ENCODE measurements at regions not wholly inside any gene's neighbourhood (a gene's known extent, or its start where the extent isn't known, plus 50 kb on each side); places are given as distances from the start of the nearest gene placed in this dataset.

DNA sequence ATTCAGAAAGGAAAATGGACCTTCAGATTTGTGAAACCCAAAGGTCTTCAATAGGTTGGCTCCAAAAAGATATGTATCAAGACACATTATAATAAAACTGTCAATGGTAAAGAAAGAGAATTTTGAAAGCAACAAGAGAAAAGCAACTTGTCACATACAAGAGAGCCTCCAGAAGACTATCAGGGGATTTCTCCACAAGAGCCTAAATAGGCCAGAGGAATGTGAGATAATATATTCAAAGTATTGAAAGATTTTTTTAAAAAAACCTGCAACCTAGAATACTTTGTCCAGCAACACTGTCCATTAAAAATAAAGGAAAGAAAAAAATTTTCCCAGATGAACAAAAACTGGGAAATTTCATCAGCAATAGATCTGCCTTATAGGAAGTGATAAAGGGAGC is 869.6 kb upstream of the ADGRL2 start:
- no peak for DNase-seq

DNA sequence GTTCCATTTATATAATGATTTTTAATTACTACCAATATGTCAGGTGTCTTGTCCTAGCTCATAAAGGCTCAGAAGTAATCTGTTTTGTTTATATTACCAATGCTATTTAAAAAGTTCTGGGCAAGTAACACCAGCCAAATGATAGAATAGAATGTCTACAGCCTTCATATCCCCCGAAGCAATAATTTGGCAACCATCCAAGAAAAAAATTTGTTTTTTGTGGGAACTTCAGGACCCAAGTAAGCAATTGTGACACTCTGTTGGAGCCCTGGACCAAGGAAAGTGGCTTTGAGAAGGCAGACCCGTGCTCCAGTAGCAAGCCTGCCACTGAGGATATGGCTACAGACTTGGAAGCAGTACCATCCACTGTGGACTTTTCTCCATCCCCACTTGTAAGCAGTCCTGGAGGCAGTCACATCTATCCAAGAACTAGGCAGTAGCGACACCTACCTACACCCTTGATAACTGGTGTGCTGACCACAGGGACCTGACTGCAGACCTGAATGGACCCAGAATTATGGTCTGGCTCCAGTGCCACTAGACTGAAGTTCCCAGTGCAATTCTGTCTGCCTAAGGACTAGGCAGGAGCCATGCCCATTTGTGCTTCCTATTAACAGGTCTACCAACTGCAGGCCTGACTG is 870.7 kb upstream of the ADGRL2 start:
- DNase-seq, result no peak

DNA sequence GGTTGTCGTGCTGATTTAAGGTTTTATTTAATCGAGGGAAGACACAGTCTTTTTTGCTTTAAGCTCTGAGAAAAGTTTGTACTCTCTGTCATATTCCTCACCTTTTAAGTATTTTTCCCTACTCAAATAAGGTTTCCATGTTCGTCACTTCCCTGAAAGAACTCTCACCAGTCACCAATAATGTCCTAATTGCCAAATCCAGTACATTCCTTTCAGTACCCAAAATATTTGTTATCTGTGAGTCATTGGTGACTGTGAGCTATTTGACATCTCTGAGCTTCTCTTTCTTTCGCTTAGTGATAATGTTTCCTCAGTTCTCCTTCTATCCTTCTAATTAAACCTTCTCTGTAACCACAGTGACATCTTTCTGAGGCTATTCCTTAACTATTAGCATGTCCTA is 874.2 kb upstream of the ADGRL2 start:
- no peak for DNase-seq

DNA sequence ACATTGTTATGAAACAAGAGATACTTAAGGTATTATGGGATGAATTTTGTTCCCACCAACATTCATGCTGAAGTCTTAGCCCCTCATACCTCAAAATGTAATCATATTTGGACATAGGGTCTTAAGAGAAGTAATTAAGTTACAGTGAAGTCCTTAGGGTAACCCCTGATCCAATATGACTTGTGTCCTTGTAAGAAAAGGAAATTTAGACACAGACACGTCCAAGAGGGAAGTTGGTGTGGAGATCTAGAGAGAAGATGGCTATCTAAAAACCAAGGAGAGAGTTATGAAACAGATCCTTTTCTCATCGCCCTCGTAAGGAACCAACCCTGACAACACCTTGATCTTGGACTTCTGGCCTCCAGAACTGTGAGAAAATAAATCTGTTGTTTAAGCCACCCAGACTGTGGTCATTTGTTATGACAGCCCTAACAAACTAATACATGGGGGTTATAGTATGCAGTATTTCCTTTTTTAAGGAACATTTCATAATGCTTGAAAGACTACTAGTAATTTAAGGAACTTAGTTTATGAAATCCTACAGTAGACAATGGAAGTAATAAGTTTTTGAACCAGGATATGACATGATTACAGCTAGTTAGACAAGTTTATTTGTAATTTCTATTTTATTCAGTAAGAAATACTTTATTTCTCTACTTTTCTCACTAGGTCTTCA is 875.5 kb upstream of the ADGRL2 start:
- DNase-seq, result no peak

DNA sequence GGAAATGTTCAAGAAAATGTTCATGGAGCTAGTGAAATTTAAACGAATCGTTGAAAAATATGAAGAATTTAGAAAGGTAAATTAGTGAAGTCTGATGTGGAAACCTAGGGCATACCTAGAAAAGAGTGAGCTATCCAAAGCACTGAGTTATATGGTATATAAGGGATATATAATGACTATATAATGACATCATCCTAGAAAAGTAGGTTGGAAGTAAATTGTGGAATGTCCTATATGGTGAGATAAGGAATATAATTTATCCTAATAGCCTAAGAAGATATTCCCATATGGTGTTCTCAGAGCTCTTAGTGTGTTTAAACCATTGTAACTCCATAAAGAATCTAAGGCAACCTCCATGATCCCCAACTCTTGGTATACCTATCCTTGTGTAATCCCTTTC is 876.4 kb upstream of the ADGRL2 start:
- DNase-seq, result no peak

DNA sequence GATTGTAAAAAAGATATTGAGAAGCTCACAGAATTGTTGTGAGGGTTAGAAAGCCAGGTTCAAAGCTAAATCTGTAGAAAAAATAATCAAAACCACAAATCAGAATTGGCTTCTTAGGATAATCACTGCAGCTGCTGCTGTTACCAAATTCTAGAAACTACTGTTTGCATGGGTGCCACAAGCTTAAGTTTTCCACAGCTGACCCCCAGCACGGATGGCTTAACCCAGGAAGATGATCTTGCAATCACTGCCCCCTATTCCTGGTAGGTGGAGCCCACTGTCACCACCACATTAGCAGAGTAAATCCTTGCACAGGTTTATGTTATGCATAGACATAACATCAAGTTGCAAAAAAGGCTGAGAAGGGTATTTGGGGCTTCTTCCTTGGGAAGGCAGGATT is 877.8 kb upstream of the ADGRL2 start:
- DNase-seq, result no peak

DNA sequence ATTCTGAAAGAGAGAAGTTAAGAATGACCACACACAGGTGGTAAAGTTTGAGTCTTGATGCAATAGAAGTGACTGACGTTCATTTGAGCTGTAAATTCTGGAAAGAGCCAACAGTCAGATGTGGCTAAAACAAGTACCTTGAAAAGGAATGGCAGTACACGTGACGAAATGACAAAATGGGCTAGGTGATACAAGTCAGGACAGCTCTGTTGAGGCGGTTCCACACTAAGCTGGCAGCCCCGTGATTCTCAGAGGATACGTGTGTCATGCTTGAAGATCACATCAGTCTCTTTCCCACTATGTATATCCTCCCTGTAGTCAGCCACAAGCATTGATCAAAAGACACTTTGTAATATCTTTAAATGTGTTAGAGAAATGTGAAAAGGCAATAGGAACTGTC is 881.3 kb upstream of the ADGRL2 start:
- DNase-seq, result no peak

DNA sequence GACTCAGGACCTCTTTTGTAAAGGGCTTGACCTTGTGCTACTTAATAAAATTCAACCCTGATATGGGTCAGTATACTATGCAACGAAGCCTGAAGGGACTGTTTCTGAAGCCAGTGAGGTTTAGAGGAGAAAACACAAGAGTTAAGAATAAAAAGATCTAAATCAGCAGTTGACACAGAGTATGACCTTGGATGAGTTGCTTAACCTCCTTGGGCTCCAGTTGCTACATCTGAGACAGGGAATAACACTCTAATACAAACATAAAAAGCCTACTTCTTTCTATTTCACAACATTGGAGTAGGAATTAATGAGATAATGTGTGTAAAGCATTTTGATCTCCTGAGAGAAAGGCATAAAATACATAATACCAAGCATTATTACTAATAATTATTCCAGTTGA is 882.4 kb upstream of the ADGRL2 start:
- DNase-seq, result no peak

DNA sequence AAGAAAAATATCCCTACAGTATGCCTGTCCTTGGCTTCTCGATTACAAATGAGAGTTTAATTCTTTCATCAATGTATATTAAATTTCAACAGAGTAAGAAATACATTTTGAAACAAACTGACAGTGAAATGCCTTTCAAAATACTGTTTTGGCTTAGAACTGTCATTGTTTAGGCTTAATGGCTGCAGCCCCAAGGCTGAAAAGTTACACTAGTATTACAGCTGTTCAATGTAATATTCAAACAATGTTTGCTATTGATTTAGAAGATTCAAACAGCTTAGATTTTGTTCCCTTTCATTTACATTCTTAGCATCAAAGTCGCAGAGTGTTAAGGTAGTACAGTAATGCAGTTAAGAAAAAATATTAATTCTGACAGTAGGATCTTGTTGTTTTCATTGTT is 882.9 kb upstream of the ADGRL2 start:
- no peak for DNase-seq

DNA sequence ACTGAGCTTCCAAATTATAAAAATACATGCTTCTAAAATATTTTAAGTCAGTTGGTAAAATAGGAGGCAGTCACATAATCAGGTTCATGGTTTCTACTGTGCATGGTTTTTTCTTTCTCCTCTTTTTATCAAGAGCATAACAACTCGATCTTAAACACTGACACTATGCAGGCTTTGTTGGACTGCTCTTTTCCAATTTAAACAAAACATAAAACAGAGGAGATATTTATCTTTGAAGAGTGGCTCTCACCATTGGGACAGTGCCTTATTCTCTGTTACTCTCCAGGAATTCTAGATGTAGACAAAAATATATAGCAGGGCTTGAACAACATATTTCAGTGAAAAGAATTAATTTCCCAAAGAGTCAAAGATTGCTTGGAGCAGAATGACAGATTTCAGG is 883.5 kb upstream of the ADGRL2 start:
- no peak for DNase-seq

DNA sequence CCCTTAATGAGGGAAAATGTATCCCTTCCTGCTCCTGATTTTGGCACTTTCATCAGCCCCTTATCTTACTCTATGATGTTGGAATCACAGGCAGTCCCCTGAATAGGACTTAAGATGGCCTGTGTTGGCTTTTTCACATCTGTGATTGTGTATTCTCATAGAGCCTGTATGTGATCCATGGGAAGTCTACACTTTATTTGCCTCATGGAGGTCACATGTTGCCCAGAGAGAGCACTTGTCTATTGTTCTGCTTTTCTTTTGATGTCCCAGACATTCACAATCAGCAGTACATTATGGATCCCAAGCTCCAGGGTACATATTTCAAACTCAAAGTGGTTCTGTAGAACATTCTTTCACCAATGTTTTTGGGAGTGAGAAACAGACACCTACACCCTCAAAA is 885.2 kb upstream of the ADGRL2 start:
- no peak for DNase-seq

DNA sequence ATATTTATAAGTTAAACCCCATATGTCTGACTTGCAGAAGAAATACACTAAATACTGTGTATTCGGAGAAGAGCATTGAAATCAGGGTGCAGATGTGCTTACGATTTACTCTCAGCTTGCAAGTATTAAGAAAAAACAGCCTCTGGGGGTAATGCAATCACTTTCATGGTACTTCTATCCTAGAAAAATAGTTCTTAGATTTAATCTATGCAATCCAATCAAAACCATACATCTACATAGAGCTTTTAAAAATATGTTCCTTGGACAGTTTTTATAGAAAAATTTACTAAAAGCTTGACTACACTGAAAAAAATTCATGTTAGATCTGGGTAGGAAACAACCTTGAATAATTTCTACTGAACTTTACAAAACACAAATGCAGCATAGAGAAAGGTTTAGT is 890.3 kb upstream of the ADGRL2 start:
- no peak for DNase-seq

DNA sequence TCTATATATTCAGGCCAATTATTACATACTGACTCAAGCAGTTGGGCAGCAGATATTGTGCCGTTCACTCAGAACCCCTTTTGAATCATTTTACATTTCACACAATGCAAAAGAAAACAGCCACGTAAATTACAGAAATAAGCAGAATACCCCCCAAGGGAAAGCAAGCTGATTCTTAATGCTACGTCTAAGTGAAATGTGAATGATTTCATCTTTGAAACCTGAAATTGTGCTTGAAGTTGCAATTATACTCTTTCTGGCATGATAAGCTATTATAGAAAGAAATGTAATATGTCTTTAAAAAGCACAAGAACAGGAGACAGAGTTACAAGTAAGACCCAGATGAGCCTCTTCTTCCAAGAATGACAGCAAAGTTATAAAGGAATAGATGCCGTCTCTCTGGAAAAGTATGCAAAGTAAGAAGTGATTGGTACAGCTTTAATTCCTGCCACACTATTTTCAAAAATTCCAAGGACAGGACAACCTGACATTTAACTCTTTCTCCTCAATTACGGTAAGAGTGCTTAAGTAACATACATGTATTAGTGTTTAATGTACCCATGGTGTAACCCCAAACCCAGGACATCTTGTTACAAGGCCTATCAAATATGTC is 891.5 kb upstream of the ADGRL2 start:
- DNase-seq, result no peak

DNA sequence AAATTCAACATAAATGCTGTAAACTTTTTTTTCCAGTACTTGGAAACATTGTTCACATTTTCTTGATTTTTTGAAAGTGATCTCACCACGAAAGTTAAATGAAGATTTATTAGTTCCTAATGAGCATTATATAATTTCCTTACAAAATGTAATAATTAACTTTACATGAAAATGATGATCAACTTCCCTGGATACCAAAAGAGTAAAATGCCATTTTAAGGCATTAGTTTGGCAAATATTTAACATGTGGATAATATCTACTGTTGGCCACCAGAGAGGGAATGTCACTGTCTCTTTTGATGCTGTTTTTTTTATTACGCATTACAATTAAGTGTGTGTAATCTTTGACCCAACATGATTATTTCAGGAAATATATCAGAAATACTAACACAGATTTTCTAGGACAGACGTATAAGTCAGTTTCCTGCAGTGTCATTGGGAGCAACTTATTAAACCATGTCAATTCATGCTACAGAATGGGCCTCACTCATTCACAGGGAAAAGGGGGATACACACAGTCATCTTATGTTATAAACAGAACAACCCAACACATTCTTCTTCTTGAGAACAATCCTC is 903.9 kb upstream of the ADGRL2 start:
- no peak for DNase-seq

DNA sequence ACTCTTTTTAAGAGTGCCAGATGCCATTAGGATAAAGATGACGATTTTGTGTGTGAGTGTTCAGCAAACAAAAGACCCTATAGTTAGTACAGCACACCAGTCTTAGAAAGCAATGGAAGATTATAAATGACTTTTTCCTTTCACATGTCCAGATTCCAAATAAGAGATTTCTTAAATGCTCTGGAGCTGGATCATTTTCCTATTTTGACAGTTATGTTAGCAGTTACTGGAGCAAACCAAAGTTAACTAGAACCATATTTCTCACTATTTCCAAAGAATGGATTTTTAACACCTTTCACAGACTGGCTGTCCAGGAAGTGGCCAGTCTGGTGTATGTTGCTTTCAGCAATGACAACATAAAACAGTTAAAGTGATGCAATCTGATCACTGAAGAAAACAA is 905.8 kb upstream of the ADGRL2 start:
- no peak for DNase-seq

DNA sequence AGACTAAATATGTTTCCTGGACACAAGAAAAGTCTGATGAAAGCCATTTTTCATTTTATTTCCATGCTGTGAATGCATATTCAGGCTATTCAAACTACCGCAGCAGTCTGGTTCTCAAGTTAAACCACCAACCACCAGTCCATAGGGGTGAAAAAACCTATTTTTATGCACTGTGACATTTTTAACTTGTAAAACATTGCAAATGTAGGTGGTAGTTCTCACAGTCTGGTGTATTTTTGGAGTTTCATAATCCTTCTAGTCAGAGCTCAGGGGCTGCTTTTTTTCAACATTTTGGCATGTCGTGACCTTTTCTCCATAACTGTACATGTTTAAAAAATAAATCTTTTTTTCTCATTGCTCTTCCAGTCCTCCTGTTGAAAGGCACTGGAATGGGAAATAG is 907.6 kb upstream of the ADGRL2 start:
- DNase-seq, result no peak

DNA sequence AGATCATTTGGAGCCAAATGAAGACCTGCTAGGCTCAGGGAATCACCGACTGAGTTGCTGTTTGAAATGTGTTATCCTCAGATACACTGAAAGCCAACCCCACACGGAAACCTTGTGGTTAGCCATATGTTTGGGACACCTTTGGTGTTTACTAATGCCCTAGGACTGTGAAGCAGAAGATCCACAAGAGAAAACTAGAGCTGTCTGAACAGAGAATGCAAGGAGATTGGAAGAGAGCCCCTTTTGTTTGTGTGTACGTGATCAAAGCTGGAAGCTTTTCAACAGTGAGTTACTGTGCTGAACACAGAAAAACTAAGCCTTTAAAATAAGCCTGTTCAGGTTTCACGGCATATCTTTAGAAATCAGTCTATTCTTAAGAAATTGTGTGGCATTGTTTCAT is 908.2 kb upstream of the ADGRL2 start:
- DNase-seq, result no peak

DNA sequence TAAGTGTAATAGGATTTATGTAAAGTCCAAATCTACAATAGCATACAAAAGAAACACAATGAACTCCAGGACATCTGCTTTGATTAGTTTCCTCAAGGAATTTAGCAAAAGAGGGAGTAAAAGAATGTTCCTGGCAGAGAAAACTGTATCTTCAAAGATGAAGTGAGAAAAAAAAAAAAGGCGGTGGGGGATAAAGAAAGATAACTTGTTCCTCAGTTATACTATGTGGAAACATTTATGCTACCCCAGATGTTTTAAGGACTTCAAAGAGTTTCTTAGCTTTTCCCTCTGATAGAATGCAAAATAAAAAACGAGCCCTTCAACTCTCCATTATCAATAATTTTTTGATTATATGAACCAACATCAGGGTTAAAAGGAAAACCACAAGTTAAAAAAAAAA is 908.9 kb upstream of the ADGRL2 start:
- no peak for DNase-seq

DNA sequence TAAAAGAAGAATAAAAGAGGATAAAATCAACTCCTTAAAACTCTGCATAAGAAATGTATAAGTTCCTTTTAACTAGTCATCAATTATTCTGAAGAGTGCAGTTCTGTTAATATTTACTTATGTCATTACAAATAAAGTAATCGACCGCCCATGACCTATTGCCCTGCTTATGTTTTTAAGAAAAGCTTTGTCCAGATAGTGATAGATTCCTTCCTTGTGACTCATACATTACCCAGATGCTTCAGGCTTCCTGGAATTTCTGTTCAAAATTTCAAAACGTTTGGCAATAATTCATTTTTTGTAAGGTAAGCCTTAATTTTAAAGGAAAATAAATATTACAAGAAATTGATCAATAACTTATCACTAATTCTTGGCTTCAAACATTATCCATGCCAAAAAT is 918.2 kb upstream of the ADGRL2 start:
- DNase-seq, result no peak

DNA sequence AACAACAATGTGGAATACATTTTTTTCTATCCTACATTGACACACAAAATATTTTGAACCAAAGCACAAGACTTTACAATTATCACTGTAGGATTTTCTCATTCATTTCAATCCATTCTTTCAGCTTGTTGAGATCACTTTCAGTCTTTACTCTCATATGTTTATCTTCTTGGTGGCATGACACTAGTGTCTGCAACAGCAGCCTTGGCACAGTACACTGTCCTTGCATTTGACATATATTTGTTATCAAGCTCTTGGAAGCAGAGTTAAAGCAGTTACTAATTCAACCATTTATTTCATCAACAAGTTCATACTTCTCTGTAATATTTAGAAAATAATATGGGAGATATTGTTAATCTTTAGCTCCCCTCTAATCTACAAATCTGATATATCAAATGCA is 922.4 kb upstream of the ADGRL2 start:
- DNase-seq, result no peak

DNA sequence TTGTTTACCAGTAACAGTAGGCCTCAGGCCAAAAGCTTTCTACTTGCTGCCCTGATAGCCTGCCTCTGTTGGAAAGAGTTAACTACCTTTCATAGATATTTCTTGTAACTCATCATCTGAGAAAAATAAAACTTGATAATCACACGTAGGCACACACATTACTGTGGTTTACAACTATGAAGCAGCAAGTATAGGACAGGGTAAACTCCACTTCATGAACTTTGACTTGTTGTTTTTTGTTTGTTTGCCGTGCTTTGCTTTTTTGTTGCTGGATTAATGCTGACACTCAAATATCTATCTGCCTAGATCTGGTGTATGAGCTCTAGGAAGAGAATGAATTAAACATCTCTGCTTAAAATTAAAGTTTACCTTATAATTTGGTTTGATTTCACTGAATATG is 924.7 kb upstream of the ADGRL2 start:
- DNase-seq, result no peak

DNA sequence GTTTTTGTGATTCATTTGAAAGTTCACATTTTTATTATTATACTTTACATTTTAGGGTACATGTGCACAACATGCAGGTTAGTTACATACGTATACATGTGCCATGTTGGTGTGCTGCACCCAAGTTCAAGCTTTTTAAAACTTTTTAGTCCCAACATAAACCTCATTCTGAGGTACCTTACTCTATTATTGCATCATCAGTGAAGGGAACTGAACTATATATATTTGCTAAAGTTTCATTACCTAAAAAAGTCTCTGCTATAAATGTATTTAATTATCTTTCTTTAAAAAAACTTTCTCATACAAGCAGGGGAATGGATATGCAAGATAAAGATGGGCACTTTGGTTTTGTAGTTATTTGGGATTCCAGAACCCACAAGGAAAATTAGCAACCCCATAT is 931.4 kb upstream of the ADGRL2 start:
- DNase-seq, result no peak

DNA sequence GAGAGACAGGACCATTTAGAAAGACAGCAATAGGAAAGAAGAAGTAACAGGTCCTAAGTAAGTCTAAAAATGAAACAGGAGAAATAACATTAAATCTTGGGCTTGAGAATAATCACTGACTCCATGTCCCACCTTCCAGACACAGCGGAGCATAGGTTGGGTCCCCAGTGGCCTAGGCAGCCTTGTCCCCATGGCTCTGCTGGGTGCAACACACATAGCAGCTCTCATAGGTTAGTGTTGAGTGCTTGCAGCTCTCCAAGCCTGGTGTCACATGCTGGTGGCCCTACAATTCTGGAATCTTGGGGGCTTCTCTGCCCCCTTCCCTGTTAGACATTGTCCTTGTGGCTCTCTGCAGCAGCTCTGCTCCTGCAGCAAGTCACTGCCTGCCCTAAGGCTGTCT is 952.8 kb upstream of the ADGRL2 start:
- DNase-seq, result no peak

DNA sequence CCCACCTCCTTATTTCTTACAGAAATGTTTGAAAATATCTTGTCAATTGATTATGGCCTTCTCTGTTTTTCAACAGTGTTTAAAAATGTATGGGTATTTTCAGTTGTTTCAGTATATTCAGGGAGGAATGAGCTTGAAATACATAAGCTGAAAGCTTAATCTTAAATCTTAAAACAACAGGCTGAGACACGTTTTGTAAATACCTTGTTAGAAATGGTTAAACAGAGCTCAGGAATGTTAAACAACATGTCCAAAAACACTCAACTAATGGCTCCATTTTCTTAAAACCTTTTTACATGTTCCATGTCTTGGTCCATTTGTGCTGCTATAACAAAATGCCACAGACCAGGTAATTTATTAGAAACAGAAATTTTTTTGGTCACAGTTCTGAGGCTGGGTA is 953.8 kb upstream of the ADGRL2 start:
- DNase-seq, result no peak

DNA sequence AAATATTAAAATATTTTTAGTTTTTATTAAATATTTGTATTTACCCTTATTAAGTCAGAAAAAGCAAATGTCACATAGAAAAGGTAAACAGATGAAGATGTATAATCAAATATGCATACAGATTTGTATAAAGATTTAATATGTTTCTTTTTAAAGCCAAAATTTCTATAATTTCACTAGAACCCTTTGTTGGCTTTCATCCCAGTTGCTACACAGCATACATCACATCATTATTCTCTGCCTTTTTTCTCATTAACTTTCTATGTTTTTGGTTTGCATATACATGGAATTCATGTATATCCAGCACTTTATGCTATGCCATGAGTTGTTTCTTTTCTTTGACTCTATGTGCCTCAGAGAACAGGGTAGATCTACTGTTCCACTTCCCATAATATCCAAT is 957.9 kb upstream of the ADGRL2 start:
- DNase-seq, result no peak

Data from bone marrow (tissue), 2 donors.